HG02970 (cell line): ENCODE measurements at regions not wholly inside any gene's neighbourhood (a gene's known extent, or its start where the extent isn't known, plus 50 kb on each side); places are given as distances from the start of the nearest gene placed in this dataset.

Source experiments
- ATAC-seq: cut with Tn5 transposase; IDR thresholded peaks from one replicate; pipeline ENCODE4 v1.9.1; 2021; ENCODE audit warnings: mild to moderate bottlenecking, moderate library complexity, moderate number of reproducible peaks; ENCODE audit not compliant: unreplicated experiment, low FRiP score

- no peak for ATAC-seq
These were observed 257.2 kb downstream of the TTLL7 start for GRCh38 chr1:83741770-83742169.

GRCh38 chr1:83741348-83741747 is 257.6 kb downstream of the TTLL7 start:
- no peak for ATAC-seq

- no peak for ATAC-seq
These were observed 263.4 kb downstream of the TTLL7 start for GRCh38 chr1:83735526-83735925.

DNA sequence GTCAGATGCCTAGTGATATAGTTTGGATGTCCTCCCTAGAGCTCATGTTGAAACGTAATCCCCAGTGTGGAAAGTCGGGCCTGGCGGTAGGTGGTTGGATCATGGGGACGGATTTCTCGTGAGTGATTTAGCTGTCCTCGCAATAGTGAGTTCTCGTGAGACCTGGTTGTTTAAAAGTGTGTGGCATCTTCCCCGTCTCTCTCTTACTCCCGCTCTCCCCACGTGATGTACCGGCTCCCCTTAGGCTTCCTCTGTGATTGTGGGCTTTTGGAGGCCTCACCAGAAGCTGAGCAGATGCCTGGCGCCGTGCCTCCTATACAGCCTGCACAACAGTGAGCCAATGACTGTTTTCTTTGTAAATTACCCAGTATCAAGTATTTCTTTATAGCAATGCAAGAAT is 264.5 kb downstream of the TTLL7 start:
- no peak for ATAC-seq

- no peak for ATAC-seq
These were observed 273.1 kb downstream of the TTLL7 start for GRCh38 chr1:83725735-83726360.

- no peak for ATAC-seq
These were observed 280.6 kb downstream of the TTLL7 start for GRCh38 chr1:83718338-83718737.

DNA sequence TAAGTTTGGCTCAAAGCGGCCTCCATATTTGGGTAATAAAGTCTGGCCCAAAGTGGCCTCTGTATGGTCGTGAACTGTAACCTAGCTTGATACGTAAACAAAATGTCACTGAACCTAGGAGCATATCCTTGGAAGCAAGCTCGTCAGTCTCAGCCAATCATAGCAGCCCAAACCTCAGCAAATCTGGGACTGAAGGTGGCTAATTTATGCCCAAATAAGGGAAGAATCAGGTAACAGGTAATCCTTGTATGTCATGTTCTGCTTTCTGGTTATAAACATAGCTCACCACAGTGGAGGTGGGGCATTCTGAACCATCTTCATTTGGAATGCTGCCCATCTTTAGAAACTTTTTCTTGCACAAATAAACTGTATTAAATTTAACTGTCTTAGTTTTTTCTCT is 281.1 kb downstream of the TTLL7 start:
- ATAC-seq = no peak

DNA sequence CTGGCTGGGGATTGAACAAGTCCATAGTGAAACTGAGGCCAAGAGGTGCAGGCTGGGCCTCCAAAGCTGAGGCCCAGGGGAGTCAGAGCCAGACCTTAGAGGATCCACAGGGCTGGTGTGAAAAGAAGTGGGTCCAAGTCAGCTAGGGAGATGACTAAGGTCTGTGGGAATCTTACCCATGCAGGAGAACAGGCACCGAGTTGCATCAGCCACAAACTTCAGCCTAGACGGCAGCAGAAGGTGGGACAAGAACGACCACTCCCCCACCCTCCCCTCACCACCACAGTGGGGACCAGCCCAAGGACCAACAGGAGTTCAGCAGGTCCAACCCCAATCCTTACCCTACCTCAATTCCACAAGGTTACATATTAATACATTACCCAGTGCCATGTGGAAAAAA is 282.3 kb downstream of the TTLL7 start:
- no peak for ATAC-seq

- ATAC-seq = no peak
These were observed 283.4 kb downstream of the TTLL7 start for GRCh38 chr1:83715550-83715949.

- no peak for ATAC-seq
These were observed 289.3 kb downstream of the TTLL7 start for GRCh38 chr1:83709662-83710061.

GRCh38 chr1:83706354-83706938 is 292.5 kb downstream of the TTLL7 start:
- no peak for ATAC-seq

DNA sequence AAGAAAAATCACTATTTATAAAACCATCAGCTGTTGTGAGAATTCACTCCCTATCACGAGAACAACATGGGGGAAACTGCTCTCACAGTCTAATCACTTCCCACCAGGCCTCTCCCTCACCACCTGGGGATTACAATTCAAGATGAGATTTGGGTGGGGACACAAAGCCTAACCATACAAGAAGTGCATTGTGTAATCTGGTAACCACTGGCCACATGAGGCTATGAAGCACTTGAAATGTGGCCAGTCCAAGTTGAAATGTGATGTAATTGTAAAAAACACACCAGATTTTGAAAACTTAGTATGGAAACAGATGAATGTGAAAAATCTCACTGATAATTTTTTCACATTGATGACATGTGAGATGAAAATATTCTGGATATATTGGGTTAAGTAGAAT is 293.8 kb downstream of the TTLL7 start:
- ATAC-seq = no peak

- no peak for ATAC-seq
These were observed 294.6 kb downstream of the TTLL7 start for GRCh38 chr1:83704350-83704749.

DNA sequence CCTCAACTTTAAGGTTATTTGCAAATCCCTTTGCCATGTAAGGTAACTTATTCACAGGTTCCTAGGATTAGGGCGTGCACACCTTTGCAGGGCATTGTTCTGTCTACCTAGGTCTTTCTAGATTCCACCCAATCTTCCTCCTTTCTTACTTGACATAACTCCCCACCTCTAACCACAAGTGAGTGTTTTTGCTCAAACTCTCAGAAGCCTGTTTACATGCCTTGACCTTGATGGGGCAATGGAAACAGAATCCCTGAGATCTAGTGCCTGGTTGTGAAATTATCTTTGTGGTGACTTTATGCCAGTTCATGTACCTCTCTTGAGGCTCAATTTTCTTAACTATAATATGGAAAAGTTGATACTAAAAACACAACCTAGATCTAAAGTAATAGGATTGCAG is 296.6 kb downstream of the TTLL7 start:
- ATAC-seq = no peak

DNA sequence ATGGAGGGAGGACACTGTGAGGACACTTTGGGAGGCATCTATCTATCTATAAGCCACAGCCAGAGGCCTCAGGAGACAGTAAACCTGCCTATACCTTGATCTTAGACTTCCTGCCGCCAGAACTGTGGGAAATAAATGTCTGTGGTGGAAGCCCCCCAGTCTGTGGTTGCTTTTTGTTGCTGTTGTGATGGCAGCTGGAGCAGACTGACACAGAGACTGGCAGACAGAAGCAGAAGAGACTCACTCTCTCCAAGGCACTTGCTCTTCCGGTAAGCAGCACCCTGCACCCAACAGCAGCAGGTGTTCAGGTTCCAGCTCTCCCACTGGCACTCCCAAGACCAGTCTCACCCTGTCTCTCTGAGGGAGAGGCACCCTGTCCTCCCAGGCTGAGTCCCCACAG is 297.6 kb downstream of the TTLL7 start:
- no peak for ATAC-seq

GRCh38 chr1:83698644-83699043 is 300.3 kb downstream of the TTLL7 start:
- ATAC-seq = no peak

- ATAC-seq = no peak
These were observed 301.0 kb downstream of the TTLL7 start for GRCh38 chr1:83697961-83698360.

DNA sequence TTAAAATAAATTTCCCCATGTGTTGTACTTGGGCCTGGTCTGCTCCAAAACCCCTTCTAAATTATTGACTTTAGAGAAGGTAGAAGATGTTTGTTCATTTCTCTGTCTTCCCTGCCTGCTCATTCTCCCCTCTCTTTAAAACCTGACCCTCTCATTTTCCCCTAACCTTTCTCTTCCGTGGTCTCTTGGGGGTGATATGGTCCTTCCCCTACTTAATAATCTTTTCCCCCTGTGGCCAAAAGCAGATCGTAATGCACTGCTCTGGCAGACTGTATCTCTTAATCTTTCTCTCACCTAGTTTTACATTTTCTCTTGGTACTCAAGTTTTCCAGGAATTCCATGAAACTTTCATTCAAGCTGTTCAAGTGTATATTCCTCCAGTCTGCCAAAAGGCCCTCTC is 301.7 kb downstream of the TTLL7 start:
- no peak for ATAC-seq

- ATAC-seq = no peak
These were observed 304.5 kb downstream of the TTLL7 start for GRCh38 chr1:83694449-83694848.

DNA sequence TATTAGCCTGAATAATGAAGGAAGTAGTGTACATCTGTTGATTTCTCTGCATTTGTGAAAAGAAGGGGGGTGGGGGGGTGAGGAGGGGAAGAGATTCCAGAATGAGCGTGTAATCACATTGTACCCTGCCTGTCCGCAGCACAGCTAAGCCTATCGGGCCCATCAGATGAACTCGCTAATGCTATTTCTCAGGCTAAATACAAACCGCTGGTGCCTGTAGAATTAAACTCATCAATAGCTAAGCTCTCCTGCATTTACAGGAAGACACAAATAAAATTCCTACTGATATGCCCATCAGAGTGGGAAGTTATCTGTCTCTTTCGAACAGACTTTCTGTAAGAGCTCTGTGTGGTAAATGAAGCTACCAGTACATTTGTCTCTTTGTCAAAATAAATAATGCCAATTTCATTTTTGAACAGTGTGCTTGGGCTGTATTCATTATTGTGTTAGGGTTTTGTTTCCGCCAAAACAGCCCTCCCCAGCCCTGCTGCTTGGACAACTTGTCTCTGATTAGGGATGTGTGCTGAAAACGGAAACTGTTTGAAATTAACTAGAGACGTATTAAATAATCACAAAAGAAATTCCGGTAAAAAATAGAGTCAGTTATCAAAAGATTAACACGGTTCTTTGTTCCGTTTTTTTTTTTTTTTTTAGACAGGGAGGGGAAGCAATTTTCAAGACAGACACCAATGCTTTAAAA is 305.4 kb downstream of the TTLL7 start:
- ATAC-seq = no peak

GRCh38 chr1:83692524-83693381 is 306.2 kb downstream of the TTLL7 start:
- ATAC-seq = no peak
